CMK (cell line): ENCODE measurements at regions not wholly inside any gene's neighbourhood (a gene's known extent, or its start where the extent isn't known, plus 50 kb on each side); places are given as distances from the start of the nearest gene placed in this dataset.

Experiments used
- DNase-seq: peaks from one replicate; pipeline ENCODE4 v3.0.0-alpha.2; 2010; ENCODE audit warnings: low read depth

GRCh38 chr3:99439892-99440291 lies 198.5 kb upstream of the COL8A1 start:
- DNase-seq = no peak

DNA sequence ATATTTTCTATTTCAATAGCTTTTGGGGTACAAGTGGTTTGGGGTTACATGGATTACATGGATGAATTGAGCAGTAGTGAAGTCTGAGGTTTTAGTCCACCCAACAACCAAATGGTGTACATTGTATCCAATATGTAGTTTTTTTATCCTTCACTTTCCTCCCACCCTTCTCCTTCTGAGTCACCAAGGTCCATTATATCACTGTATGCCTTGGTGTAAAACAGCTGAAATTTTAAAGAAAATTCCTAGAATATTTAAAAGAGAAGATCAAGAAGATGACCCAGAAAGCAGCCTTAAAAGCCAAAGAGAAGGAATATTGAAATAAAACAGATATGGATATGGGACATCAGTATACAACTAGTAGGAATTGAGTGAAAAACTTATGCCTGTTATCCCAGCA lies 204.2 kb upstream of the COL8A1 start:
- no peak for DNase-seq

DNA sequence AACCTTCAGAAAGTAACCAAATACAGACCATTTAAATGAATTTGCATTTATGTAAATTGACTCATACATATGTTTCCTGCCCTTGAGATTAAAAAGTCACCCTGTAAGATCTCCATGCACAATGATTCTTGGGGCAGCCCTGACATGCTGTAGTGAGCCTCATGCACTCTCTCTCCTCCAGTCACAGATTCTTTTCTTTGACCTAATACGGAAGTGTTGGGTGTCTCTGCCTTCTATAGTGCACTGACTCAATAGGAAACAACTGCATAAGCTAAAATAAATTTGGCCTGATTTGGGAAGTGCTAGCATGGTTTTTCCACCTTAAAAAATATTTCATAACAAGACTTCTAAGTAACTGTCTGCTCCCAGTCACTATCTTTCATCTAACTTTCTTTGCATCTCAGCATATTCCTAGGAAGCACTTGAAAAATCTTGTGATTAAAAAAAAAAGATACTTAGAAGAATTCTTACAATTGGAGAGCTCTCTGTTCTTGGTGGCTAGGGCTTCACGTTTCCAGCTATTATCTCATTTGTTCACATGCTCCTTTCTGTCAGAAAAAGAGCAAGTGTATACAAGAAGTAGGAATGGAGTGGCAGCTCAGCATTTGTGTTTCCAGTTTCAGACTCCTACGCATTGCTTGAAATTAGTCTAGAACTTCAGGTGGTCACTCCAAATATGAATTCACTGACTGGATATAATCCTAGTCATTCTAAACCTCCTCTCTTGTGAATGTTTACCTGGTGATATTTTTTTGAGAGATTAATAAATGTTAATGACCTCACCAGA lies 207.9 kb upstream of the COL8A1 start:
- DNase-seq = no peak

GRCh38 chr3:99429502-99429901 lies 208.9 kb upstream of the COL8A1 start:
- DNase-seq = no peak

- DNase-seq = no peak
Observed at GRCh38 chr3:99425930-99426329, 212.5 kb upstream of the COL8A1 start.

DNA sequence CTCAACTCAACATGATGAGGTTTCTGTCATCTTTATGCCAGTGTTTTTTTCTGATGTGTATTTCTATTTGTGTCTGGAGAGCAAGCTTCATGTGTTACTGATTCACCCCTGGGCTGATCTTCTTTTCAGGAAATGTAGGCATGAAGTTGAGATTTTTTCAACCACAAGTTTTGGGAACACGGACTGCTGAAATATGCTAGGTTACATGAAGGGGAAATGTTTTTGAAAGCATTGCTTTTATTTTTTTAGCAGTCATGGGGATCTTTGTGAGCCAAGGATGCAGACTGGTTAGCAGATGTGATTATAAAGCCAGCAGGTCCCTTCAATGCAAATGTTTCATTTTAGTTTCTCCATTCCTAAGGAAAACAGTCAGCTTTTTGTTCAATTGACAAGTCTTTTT lies 219.3 kb upstream of the COL8A1 start:
- no peak for DNase-seq

- DNase-seq = no peak
Observed at GRCh38 chr3:99418709-99419108, 219.7 kb upstream of the COL8A1 start.

DNA sequence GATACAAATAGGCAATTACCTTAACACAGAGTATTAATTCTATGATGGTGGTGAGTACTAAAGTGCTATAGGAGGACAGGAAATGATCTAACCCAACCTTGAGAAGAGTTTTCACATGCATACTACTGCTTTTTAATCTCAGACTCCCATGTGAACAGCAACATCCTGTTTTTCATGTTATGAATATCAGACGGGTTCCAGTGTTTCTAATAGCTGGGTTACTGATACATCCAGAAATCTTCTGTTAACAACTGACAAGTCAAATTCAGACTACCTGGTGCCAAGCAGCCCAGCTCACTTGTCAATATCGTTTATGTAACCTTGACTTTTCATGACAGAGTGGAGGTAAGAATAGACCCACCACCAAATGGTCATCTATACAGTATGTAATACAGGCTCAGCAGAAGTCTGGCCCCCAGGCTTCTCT lies 220.2 kb upstream of the COL8A1 start:
- DNase-seq = no peak

- no peak for DNase-seq
Observed at GRCh38 chr3:99413504-99413903, 224.9 kb upstream of the COL8A1 start.

DNA sequence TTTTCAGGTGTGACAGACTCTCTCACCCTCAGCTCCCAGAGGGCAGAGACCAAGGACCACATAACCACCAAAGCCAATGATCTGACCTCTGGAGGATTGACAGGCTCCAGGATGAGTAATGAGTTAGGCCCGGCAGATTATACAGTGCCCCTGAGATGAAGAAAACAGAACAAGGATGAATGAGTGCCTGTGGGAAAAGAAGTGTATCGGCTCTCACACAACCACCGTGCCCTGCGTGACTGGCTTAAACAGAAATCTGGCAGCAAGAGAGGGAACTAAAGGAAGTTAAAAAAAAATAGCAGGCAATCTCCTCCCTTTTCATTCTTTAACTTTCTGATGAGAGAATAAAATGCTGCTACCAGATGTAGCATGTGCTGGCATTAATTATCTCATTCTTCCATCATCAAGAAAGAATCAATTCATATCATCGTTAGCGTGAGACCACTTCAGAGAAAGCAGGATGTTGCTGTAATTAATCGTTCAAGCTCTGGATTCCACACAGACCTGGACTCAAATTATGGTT lies 227.5 kb upstream of the COL8A1 start:
- DNase-seq = no peak

DNA sequence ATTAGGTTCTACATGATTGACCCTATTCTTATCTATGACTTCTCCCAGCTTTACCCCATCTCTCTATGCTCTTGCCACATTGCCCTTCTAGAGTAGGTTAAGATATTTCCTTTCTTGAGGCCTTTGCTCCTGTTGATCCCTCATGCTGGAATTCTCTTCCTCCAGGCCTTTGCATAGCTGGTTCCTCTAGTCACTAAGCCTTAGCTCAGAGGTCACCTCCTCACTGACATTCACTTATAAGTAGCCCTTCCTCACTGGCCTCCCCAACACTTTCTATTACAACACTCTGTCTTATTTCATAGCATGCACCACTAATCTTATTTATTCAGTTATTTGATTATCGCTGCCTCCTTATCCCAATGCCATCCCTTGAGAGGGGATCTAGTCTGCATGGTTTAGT lies 228.4 kb upstream of the COL8A1 start:
- no peak for DNase-seq

DNA sequence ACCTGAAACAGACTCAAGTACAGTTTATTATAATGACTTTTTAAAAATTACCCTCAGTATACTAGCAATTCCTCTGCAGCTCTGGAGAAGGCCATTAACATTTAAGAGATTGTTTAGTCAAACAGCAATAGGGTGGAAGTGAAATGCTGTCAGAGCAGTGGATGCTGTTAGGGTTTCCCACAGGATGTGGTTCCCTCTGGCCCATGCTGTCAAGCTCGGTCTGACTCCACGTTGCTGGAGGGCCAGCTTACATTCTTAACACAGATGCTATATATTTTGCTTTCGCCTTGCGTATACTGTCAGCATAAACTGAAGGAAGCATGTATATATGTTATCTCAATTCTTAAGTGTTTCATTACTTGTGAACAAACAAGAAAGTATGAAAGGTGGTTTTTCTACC lies 231.1 kb upstream of the COL8A1 start:
- no peak for DNase-seq

- DNase-seq = no peak
Observed at GRCh38 chr3:99402755-99403154, 235.6 kb upstream of the COL8A1 start.

GRCh38 chr3:99400352-99400751 lies 238.0 kb upstream of the COL8A1 start:
- DNase-seq = no peak

DNA sequence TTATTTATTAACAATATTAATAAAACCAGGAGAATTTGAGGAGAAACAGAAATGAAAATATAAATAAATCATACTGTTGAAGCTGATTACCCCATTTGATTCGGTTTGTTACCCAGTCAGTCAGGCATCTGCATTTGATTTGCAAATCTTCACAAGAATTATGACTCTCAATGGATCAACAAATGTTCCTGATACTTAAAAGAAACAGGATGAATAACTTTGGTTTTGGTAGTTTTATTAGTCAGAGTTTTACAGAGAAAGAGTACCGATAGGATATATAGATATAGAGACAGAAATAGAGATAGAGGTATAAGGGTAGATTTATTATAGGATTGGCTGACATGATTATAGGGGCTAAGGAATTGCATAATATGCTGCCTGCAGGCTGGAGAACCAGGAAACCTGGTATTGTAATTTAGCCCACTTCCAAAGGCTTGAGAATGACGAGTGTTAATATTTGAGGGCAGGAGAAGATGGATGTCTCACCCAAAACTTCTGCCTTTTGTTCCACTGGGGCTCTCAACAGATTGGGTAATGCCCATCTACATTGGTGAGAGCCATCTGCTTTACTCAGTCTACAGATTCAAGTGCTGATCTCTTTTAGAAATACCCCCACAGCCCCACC lies 241.6 kb upstream of the COL8A1 start:
- no peak for DNase-seq

DNA sequence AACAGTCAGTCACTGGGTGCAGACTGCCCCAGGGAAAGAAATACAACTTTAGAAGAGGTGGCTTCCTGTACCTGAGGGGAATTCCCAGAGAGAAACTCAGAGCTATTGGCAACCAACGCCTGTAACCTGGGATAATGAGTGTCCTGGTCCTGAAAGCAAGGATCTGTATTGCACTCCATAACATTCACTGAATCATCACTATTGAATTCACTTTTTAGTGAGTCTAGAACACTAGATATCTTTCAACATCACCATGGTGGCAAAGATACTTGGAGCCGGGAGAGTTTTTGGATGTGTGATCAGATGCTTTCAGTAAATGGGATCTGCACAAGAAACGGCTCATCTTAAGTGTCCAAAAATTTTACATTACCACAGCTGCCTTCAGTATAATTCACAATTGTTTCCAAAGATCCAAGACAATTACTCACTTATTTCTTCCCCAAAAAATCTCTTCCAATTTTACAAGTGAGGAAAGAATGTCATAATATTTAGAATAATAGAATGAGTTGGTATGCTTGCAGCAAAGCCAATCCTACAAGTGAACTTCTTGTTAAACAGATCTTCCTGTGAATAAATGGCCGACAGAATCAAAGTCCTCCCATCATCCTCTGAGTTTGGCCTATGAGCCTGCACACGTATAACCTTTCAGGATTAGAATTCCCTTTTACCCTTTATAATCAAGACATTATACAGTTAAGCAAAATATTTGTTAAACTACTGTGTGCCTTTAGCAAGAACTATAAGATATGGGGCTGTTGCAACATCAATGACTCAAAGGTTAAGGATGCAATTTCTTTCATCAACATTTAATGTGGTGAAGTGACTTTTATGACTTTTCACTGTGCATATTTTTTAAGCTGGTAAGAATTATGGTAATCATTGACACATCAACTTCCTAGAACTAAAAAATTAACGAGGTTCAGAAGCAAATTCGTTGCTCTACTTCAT lies 243.3 kb upstream of the COL8A1 start:
- DNase-seq = no peak

GRCh38 chr3:99393961-99394360 lies 244.4 kb upstream of the COL8A1 start:
- no peak for DNase-seq

- no peak for DNase-seq
Observed at GRCh38 chr3:99388780-99389179, 249.6 kb upstream of the COL8A1 start.

GRCh38 chr3:99384596-99384995 lies 253.8 kb upstream of the COL8A1 start:
- DNase-seq = no peak

DNA sequence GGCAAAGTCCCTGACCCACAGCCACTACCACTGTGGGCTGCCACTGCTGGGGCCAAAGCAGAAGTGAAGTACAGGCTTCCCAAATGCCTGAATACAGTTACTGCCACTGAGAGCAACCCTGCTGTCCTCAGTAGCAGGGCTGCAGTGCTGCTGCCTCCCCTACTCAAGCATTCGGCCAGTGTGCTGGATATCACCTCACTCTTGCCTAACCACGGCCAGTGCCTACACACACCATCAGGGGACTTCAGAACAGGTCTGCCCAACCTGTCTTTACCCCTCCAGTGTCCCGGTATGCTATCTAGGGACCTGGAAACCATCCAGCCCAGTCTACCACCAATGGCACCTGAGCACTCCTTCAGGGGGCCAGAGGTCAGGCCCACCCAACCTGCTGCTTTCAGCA lies 261.5 kb upstream of the COL8A1 start:
- DNase-seq = no peak

GRCh38 chr3:99373846-99374210 lies 264.6 kb upstream of the COL8A1 start:
- DNase-seq = no peak

- DNase-seq = no peak
Observed at GRCh38 chr3:99373088-99373845, 265.1 kb upstream of the COL8A1 start.
